ENCODE measurements at regions not wholly inside any gene's neighbourhood (a gene's known extent, or its start where the extent isn't known, plus 50 kb on each side); places are given as distances from the start of the nearest gene placed in this dataset.

GRCh38 chr10:4109469-4109868 is 324.5 kb upstream of the KLF6 start:
- DNase-seq (ENCODE audit: low read depth, low spot score), result peak; percentile 31
- ChIA-PET CTCF (interaction anchor here (0.7 kb wide), 1 partner anchor 9 kb away, joined by 4 read pairs; no protein-coding TSS in a partner anchor), POLR2A (interaction anchor here (0.7 to 0.9 kb wide), 2 partner anchors 301 to 324 kb away, joined by 3 to 6 read pairs; partner anchors contain the start of gene KLF6)
- no peak for TF ChIP-seq CTCF (IDR thresholded peaks at IDR 0.05; ENCODE audit: insufficient read depth, low read length, missing control alignments)
- H3K4me3 ChIP-seq (ENCODE audit: low read depth, low read length), result no peak overlapping the region

GRCh38 chr10:4108693-4109092 is 323.7 kb upstream of the KLF6 start:
- TF ChIP-seq CTCF (IDR thresholded peaks at IDR 0.05; ENCODE audit: insufficient read depth, low read length, missing control alignments), result no peak
- DNase-seq (ENCODE audit: low read depth, low spot score), result no peak
- CTCF ChIA-PET, result interaction anchor here (1.1 kb wide), 1 partner anchor 34 kb away, joined by 3 read pairs; no protein-coding TSS in a partner anchor
- POLR2A ChIA-PET, result interaction anchor here (0.9 kb wide), 1 partner anchor 325 kb away, joined by 4 read pairs; no protein-coding TSS in a partner anchor
- H3K4me3 ChIP-seq (ENCODE audit: low read depth, low read length), result no peak overlapping the region

GRCh38 chr10:4107285-4107851 is 322.4 kb upstream of the KLF6 start:
- TF ChIP-seq CTCF (IDR thresholded peaks at IDR 0.05; ENCODE audit: insufficient read depth, low read length, missing control alignments), result no peak
- ChIA-PET CTCF (no interaction called here), POLR2A (no interaction called here)
- H3K4me3 ChIP-seq (ENCODE audit: low read depth, low read length), result no peak overlapping the region
- no peak for DNase-seq (ENCODE audit: low read depth, low spot score)

GRCh38 chr10:4103603-4104002 is 318.6 kb upstream of the KLF6 start:
- no peak for TF ChIP-seq CTCF (IDR thresholded peaks at IDR 0.05; ENCODE audit: insufficient read depth, low read length, missing control alignments)
- POLR2A ChIA-PET, result no interaction called here
- DNase-seq (ENCODE audit: low read depth, low spot score), result no peak
- no peak overlapping the region for H3K4me3 ChIP-seq (ENCODE audit: low read depth, low read length)
- CTCF ChIA-PET, result interaction anchor here (0.9 kb wide), 1 partner anchor 21 kb away, joined by 3 read pairs; no protein-coding TSS in a partner anchor

GRCh38 chr10:4102802-4103344 is 317.9 kb upstream of the KLF6 start:
- no peak for TF ChIP-seq CTCF (IDR thresholded peaks at IDR 0.05; ENCODE audit: insufficient read depth, low read length, missing control alignments)
- DNase-seq (ENCODE audit: low read depth, low spot score), result no peak
- no peak overlapping the region for H3K4me3 ChIP-seq (ENCODE audit: low read depth, low read length)
- ChIA-PET POLR2A (no interaction called here), CTCF (no interaction called here)

GRCh38 chr10:4101918-4102654 is 317.1 kb upstream of the KLF6 start:
- no peak overlapping the region for H3K4me3 ChIP-seq (ENCODE audit: low read depth, low read length)
- ChIA-PET POLR2A (no interaction called here), CTCF (no interaction called here)
- no peak for TF ChIP-seq CTCF (IDR thresholded peaks at IDR 0.05; ENCODE audit: insufficient read depth, low read length, missing control alignments)
- no peak for DNase-seq (ENCODE audit: low read depth, low spot score)

Data from AG04449 (cell line).